GM12891 (cell line): ENCODE measurements at regions not wholly inside any gene's neighbourhood (a gene's known extent, or its start where the extent isn't known, plus 50 kb on each side); places are given as distances from the start of the nearest gene placed in this dataset.

Experiments
- POLR2A ChIP-seq: IDR thresholded peaks from 2 replicates; pipeline ENCODE4 v1.6.1; 2011; ENCODE audit warnings: low read depth, low read length, control low read depth
- POLR2AphosphoS5 ChIP-seq: IDR thresholded peaks from 2 replicates; pipeline ENCODE4 v1.6.1; 2011; ENCODE audit warnings: low read depth, low read length, control low read depth

- no peak for TF ChIP-seq POLR2A
- no peak for TF ChIP-seq POLR2AphosphoS5
These were observed 1726.4 kb upstream of the NUDT12 start for GRCh38 chr5:105288946-105289345.
